NCI-H187 treated with DMSO at 0.1 percent for 48 hours (cell line): ENCODE measurements at regions not wholly inside any gene's neighbourhood (a gene's known extent, or its start where the extent isn't known, plus 50 kb on each side); places are given as distances from the start of the nearest gene placed in this dataset.
"Not testable (repeated sequence)": the region's sequence is repeated elsewhere in the genome, so short reads cannot be mapped to it uniquely, and the experiment has no call there.

Source experiments
- DNase-seq: peaks from one replicate; lab custom pipeline; 2025; lab: John Stamatoyannopoulos, UW

DNA sequence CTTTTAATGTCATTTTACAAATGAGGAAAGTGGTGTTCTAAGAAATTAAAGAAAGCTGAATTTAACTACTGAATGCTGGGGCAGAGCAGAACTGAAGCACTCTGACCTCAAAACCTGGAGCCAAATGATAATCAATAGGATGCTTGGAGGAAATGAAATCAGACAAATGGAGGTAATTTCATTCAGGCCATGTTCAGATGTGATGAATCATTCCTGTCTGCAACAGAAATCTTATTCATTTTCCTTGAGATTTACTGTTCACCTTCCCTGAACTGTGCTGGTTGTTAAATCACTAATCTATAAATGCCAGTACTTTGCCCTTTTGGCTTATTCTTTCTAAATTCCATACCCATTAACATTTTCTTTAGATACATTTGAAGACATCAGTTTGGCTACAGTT lies 85.6 kb upstream of the SNX7 start:
- DNase-seq: no peak

- DNase-seq: no peak
These were observed 95.6 kb upstream of the SNX7 start for GRCh38 chr1:98565951-98566350.

- DNase-seq: no peak
These were observed 102.2 kb upstream of the SNX7 start for GRCh38 chr1:98559291-98559690.

GRCh38 chr1:98557895-98558294 lies 103.6 kb upstream of the SNX7 start:
- no peak for DNase-seq

GRCh38 chr1:98556521-98557158 lies 104.9 kb upstream of the SNX7 start:
- DNase-seq: no peak

DNA sequence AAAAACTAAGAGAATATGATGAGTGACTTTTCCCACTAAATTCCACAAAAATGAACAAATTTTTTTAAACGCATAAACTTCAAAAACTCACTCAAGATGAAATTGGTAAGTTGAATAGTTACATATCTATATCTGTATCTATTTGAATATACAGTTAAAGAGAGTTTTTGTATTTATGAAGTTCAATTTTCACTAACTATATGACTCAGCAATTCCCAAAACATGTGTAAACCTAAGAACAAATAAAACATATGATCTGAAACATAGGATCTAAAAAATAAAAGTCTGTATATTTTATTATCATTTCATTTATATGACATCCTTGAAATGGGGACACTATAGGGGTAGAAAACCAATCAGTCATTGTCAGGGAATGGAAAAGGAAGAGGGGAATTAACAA lies 105.7 kb upstream of the SNX7 start:
- DNase-seq: no peak

DNA sequence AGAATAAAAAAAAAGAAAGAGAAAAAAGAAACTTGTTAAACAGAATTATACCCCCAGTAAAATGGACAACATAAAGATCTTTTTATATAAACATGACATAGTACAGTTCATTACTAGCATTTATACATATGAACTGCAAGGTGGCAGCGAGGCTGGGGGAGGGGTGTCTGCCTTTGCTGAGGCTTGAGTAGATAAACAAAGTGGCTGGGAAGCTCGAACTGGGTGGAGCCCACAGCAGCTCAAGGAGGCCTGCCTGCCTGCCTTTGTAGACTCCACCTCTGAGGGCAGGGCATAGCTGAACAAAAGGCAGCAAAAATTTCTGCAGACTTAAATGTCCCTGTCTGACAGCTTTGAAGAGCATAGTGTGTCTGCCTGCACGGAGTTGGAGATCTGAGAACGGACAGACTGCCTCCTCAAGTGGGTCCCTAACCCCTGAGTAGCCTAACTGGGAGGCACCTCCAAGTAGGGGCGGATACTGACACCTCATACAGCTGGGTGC lies 108.9 kb upstream of the SNX7 start:
- not testable (repeated sequence) for DNase-seq

- no peak for DNase-seq
These were observed 111.4 kb upstream of the SNX7 start for GRCh38 chr1:98550076-98550475.

DNA sequence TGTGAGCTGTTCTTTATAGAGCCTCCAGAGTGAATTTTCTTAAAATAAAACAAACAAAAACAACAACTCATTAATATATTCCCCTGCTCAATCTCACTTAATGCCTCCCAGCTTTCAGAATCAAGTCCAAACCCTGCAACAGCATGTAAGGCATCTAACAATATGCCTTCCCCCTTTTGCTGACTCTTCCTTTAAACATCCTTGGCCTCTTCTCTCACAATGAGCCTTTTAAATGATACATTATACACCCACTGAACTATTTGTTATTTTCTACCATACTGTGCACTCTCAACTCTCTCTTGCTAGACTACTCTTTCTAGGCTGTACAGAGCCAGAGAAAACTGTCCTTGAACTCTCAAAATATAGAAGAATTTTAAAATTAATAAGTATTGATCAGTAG lies 115.2 kb upstream of the SNX7 start:
- DNase-seq: no peak

- DNase-seq: no peak
These were observed 123.4 kb upstream of the SNX7 start for GRCh38 chr1:98538106-98538505.

DNA sequence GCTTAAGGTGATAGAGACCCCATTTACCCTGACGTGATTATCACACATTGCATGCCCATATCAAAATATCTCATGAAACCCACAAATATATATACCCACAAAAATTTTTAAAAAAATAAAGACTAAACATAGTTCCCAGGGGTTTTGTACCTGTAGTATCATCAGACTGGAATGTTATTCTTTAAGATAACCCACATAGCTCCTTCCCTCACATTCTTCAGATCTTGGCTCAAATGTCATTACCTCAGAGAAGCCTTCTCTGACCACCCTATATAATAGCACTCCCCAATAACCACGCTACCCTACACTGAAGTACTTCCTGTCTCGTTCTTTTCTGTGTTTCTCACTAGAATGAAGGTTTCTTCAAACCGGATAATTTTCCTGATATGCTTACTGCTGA lies 138.3 kb upstream of the SNX7 start:
- no peak for DNase-seq

GRCh38 chr1:98516306-98516705 lies 145.2 kb upstream of the SNX7 start:
- DNase-seq: no peak

GRCh38 chr1:98515744-98516143 lies 145.8 kb upstream of the SNX7 start:
- DNase-seq: no peak

GRCh38 chr1:98512216-98512615 lies 149.3 kb upstream of the SNX7 start:
- DNase-seq: not testable (repeated sequence)

- no peak for DNase-seq
These were observed 157.8 kb upstream of the SNX7 start for GRCh38 chr1:98503771-98504170.

DNA sequence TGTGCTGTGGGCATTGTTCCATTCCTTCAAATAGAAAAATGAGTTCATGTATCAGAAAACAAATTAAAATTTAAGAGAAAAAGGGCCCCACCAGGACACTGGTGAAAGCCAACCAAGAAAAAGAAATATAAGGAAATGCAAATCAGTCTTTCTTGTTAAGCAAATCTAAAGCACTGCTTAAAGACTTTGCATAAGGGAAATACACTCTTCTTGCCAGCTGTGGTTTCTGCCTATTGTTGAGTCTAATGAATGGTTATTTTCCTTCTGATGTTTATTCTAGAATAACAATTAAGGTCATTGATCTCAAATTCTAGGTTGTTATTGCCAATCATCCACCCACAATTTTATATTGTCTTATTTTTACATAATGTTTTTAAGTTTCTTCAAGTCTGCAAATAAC lies 158.6 kb upstream of the SNX7 start:
- DNase-seq: no peak

DNA sequence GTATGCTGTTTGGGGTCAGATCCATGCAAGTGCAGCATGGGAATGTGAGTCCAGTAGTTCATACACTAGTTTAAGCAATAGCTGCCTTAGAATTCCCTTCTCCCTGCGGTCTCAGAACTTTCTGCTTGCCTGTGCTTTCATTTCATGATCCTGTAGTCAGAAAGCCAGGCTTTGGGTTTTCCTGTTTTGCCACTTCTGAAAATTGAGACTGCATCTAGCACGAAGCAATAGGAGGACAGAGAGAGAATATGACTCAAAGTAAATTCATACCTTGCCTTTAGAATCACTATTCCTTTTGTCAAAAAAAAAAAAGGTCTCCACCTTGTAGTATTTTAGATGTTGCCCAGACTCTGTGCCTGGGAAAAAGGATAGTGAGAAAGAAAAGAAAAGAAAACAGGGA lies 161.2 kb upstream of the SNX7 start:
- no peak for DNase-seq

DNA sequence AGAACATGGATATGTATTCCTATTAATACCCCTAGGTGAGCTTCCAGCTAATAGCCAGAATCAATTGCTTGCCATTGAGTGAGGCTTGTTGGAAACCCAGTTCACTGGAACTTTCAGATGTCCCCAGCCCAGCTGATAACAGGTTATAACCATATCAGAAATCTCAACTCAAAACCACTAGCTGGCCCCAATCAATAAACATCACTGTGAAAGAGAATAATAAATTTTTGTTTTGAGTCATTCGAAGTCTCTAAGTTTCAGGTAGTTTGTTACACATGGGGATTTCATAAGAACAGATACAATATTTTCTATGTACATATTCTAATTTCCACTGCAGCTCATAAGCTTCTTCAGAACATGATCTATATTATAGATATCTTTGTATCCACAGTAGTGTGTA lies 162.9 kb upstream of the SNX7 start:
- DNase-seq: no peak

GRCh38 chr1:98497497-98497896 lies 164.0 kb upstream of the SNX7 start:
- DNase-seq: no peak

- DNase-seq: no peak
These were observed 165.1 kb upstream of the SNX7 start for GRCh38 chr1:98496256-98496995.

GRCh38 chr1:98493469-98493868 lies 168.1 kb upstream of the SNX7 start:
- DNase-seq: no peak

- DNase-seq: no peak
These were observed 171.4 kb upstream of the SNX7 start for GRCh38 chr1:98490099-98490498.

GRCh38 chr1:98487620-98488019 lies 173.9 kb upstream of the SNX7 start:
- DNase-seq: no peak

DNA sequence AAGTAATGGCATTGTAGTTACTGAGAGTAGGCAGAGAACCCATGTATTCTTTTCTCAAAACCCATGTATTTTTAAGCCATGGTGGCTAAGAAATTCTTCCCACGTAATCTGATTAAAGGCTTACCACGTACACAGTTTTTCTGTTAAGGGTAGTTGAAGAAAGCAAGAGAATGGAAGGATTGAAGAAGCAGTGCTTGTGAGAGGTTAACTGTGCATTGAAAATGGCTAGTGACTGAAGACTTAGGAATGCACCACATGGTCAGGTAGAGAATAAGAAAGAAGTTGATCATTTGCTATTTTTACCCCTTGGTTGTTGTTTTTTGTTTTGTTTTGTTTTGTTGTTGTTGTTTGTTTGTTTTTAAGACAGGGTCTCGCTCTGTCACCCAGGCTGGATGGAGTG lies 178.9 kb upstream of the SNX7 start:
- no peak for DNase-seq
